GM19240 (cell line): ENCODE measurements at regions not wholly inside any gene's neighbourhood (a gene's known extent, or its start where the extent isn't known, plus 50 kb on each side); places are given as distances from the start of the nearest gene placed in this dataset.

ENCODE experiments used
- DNase-seq: peaks from one replicate; pipeline ENCODE4 v3.0.0; 2011; ENCODE audit warnings: low spot score; ENCODE audit not compliant: insufficient read length

DNA sequence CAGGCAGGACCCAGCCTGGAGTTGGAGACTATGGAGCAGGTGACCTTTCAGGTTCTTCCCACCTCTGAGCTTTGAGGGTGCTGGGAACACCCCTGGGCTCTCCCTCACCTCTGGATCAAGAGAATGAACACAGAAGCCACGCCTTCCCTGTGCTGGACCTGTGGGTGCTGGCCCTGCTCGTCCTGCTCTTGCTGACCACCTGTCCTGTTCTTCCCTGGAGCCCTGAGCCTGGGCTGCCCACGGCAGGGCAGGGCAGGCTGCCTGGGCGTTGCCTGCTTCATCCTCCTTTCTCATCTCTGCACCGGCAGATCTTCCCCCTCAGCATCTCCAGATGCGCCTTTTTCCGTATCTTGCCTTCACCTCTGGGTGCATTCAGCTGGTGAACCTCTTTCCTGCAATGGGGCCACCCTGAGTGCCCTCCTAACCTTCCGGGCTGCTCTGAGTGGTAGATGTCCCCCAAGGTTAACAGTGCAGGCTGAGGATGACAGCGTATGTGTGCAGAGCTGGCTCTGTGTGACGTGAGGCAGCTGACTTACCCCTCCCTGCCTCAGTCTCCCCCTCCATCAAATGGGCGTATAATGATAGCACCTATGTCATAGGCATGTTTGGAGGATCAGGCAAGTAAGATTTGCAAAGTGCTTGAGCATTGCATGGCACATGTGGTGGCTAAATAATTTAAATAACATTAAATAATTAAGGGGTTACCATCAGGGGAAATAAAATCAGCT, 225.8 kb upstream of the CIBAR2 start:
- no peak for DNase-seq

DNA sequence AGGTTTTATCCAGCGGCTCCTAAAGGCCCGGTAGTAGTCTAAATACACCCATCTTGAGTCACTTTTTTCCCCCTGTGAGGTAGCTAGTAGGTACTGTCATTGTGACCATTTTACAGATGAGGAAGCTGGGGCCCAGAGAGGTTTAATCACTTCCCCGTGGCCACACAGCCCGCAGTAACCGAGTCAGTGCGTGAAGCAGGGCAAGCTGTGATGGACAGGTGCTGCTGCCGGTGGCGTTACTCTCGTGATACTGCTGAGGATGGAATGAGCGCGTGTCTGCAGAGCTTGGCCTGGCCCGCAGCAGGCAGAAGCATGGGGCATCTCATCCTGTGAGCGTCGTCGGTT, 226.3 kb upstream of the CIBAR2 start:
- DNase-seq: no peak

GRCh38 chr16:85338989-85339685, 226.9 kb upstream of the CIBAR2 start:
- DNase-seq: no peak

- no peak for DNase-seq
Observed at GRCh38 chr16:85341972-85342695, 229.9 kb upstream of the CIBAR2 start.

- DNase-seq: no peak
Observed at GRCh38 chr16:85344502-85345128, 232.3 kb upstream of the CIBAR2 start.

GRCh38 chr16:85345129-85345639, 232.9 kb upstream of the CIBAR2 start:
- no peak for DNase-seq

DNA sequence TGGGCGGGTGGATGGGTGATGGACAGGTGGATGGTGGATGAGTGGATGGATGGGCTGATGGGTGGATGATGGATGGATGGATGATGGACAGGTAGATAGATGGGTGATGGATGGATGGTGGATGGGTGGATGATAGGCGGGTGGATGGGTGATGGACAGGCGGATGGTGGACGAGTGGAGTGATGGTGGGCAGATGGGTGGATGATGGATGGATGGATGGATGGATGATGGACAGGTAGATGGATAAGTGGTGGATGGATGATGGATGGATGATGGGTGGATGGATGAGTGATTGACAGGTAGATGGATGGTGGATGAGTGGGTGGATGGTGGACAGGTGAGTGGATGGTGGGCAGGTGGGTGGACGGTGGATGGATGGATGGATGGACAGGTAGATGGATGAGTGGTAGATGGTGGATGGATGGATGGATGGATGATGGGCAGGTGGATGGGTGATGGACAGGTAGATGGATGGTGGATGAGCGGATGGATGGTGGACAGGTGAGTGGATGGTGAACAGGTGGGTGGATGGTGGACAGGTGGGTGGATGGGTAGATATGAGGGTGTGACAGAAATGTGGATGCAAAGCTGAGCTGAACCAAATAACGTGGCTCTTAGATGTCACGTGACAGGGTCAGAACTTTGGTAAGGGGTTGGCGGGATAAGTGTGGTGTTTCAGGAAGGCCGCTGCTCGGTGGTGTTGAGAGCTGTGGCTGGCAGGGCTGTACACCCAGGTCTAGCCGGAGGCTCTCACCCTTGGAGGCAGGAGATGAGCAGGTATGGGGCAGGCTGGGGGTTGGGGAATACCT, 234.3 kb upstream of the CIBAR2 start:
- DNase-seq: no peak

DNA sequence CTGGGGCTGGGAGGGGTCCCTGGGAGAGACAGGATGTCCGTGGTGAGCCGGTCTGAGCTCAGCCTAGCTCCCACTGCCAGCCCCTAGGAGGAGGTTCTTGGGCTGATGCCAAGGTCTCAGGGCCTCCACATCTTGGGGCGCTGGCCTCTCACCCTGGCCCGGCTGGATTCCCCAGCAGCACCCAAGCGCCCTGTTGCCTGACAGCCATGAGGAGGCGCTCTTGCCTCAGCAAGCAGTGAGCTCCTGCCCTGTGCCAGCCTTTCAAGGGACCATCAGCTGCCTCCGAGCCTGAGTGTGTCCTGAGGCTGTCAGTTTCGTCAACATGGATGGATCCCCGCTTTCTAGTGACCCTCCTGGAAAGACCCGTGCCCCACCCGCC, 234.9 kb upstream of the CIBAR2 start:
- DNase-seq: no peak

- no peak for DNase-seq
Observed at GRCh38 chr16:85348065-85348840, 236.0 kb upstream of the CIBAR2 start.

- no peak for DNase-seq
Observed at GRCh38 chr16:85348911-85349334, 236.7 kb upstream of the CIBAR2 start.

- no peak for DNase-seq
Observed at GRCh38 chr16:85349365-85350145, 237.3 kb upstream of the CIBAR2 start.

DNA sequence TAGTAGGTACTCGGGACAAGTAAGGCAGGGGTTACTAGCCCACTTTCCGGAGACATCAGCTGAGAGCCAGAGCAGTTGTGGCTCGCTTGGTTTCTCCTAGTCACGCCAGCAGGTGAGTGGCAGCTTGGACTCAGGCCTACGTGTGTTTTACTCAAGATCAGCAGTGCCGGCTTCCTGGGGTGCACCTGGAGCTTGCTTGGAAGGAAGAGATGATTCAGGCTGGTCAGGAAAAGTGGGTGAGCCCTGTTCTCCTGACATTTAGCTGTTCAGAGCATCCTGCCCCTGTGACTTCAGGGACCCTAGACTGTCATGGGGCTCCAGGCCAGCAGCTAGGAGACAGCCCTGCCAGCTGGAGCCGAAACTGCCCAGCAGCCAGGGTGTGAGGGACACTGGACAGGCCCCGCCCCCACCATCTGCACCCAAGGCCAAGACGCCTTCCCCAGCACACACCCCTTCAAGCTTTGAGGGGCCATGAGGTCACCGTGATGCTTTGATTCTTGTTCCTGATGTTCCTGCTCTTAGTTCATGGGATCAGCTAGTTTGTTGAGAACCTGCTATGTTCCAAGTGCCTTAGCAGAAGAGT, 238.0 kb upstream of the CIBAR2 start:
- DNase-seq: no peak

DNA sequence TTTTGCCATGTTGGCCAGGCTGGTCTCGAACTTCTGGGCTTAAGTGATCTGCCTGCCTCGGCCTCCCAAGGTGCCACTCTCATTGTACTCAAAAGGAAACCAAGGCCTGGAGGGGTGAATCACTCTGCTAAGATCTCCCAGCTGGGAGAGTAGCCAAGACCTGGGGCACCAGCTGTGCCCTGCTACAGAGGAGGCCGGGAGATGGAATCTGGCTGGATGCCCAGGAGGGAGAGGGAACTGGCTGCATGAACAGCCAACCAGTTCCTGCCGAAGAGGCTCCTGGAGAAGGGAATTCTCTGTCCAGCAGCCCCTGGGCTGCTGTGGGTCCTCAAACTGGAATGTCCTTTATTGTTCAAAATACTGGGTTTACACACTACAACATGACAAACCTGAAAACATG, 238.7 kb upstream of the CIBAR2 start:
- no peak for DNase-seq

GRCh38 chr16:85353013-85353412, 240.7 kb upstream of the CIBAR2 start:
- DNase-seq: no peak

- DNase-seq: no peak
Observed at GRCh38 chr16:85353839-85354685, 241.8 kb upstream of the CIBAR2 start.

GRCh38 chr16:85354686-85355514, 242.6 kb upstream of the CIBAR2 start:
- no peak for DNase-seq

- no peak for DNase-seq
Observed at GRCh38 chr16:85355515-85355837, 243.2 kb upstream of the CIBAR2 start.
